Stimulated activated CD4-positive, alpha-beta T cell treated with anti-CD3 and anti-CD28 coated beads, Interleukin-4, amount 100 ng/mL, for 4 hours (primary cell): ENCODE measurements at regions not wholly inside any gene's neighbourhood (a gene's known extent, or its start where the extent isn't known, plus 50 kb on each side); places are given as distances from the start of the nearest gene placed in this dataset.

Source experiments
- DNase-seq, 2 experiments: peaks; one replicate each; pipeline ENCODE4 v3.0.0-alpha.2; 2020

DNA sequence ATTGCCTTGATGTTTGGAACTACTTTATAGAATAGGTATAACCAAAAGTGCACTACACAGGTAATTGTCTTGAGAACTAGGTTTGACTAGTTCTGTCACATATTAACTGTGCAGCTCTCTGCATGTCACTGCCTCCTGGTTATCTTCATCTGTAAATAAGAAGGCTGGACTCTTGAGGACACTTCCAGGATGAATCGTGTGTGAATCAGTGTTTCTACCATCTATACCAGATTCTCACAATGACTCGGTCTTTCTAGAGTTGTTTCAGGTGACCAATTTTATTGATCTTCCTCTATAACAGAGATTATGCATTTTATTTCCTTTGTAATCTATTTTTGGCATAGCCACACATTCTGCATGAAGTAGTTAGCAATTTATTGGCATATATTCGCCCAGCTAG, 1181.0 kb upstream of the TENM4 start:
- DNase-seq: no peak

DNA sequence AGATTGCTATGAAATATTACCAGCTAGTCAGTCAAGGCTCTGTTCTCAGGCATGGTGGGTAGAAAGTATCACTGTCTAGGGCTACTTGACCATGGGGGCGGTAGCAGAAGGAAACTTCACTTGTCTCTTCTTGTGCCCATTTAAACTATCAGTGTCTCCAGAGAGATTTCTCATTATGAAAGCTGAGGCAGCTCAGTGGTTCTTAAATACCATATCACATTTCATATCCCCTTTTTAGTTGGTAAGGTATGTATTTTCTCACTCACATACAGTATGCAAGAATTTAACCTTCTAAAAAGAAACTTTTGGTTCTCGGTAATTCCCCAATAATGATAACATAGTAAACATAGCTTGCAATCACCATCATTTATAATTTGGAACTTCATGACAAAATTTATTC, 1180.0 kb upstream of the TENM4 start:
- DNase-seq: no peak

DNA sequence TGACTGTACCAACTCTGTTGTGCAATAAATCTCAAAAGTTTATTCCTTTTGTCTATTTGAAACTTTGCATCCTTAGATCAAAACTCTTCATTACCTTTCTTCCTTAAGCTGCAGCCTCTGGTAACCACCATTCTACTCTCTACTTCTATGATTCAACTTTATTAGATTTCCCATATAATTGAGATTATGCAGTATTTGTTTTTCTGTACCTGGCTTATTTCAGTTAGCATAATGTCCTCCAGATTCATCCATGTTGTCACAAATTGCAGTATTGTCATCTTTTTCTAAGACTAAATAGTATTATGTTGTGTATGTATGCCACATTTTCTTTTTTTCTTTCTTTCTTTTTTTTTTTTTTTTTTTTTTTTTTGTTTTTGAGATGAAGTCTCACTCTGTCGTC, 1176.3 kb upstream of the TENM4 start:
- no peak for DNase-seq

DNA sequence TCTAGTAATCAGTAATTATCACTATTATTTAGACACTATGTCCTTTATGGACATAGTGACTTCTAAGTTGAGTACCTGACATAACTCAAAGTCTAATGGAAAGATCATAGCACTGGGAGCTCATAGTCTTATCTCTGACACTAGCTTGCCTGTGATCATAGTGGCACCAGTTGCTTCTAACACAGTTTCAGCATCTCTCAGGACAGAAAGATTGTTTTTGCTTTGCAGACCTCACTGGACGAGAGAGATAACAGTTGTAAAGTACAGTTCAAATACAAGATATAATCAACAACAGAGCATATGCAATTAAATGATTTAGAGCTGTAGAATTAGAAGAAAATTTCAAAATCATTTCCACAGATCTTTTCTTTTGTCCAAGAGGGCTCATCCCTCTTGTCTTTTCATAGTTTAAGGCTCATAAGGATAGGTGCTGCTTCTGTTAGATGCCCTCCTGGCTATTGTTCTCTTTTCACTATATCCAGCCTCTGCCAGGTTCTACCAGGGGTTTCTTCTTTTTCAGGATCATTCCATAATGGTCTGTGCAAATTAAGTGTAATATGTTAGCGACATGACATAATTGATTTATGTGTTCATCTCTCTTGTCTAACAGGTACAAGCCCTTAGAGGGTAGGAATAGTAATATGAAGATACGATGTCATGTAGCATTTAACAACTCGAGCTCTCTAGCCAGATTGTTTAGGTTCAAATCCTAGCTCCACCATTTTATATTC, 1175.4 kb upstream of the TENM4 start:
- no peak for DNase-seq

DNA sequence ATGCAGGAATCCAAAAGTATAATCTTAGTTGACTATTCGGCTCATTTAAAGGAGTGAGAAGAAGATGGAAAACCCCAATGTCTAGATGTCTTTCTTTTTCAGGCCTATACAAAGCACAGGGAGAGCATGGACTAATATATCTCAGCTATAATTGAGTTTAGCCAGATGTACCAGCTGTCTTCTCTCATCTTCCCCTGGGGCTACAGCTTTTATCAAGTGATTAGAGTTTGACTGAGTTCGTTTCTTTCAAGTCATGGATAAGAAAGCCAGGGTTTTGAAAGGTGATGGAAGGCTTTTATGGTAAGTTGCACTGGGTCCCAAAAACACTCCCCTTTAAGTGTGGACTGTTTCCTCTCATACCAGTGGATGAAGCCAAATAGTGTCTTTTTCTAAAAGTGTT, 1172.8 kb upstream of the TENM4 start:
- DNase-seq: no peak

DNA sequence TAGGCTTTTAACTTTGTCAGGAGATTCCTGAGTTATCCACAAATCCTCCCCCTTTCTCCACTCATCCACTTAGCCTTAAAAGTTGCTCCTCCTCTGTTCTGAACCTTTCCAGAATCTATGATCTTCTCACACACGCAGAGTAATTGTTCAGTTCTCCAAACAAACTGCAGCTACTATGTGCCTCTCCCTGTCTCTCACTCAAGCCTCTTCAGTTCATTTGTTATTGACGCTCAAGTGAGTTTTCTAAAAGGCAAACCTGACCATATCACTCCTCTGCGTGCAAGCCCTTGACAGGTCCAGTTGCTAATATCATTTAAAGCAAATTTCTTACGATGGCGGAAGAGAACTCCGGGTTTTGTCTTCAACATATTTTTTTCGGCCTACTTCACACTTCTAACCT, 1169.7 kb upstream of the TENM4 start:
- no peak for DNase-seq

DNA sequence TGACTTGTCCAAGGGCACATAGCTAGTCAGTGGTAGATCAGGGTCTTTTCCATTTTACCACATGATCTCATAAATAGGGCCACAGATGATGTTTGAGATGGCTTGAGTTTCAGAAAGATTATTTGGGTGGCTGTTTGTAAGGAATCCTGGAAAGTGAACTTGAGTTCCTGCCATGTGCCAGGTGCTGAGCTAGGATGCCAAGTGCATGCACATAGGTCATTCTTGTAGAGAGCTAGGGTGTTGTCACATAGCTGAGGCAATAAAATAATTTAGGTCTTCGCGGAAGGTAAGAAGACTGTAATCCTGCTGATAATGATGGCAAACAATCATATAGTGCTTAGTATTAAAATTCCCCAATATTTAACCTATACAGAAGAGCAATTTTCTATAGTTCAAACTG, 1162.6 kb upstream of the TENM4 start:
- no peak for DNase-seq

DNA sequence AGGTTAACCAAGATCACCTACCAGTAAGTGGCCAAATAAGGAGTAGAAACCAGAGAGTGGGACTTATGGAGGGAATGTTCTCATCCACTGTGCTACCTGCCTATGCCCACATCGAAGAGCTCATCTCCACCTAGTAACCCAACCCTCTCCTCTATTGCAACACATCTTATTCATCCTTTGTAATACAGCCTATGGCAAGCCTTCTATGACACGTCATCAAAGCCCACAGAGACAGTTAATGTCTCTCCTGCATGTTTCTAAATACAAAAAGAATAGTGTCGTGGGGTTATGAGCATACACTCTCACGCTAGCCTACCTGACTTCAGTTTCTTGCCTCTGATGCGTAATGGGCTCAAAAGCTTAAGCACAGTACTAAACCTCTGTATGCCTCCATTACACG, 1158.1 kb upstream of the TENM4 start:
- DNase-seq: no peak

DNA sequence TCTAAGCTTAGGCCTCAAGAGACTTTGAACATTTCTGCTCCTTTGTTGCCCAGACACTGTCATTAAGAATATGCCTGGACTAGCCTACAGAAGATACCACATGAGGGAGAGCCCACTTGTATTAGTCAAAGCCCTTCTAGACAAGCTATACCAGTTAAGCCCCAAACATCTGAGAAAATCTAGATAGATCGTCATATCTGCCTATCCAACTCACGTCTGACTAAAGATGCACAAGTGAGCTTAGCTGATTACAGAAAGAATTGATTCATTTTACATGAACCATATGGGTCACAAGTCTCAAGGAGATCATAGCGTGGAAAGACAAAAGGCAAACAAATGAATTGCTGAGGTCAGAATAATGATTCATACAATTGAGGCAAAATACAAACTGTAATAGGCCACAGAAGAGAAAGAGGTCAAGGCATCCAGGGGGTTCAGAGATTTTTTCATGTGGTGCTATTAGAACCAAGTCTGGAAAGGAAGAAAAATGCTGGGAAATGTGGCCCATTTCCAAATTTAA, 1155.5 kb upstream of the TENM4 start:
- no peak for DNase-seq

DNA sequence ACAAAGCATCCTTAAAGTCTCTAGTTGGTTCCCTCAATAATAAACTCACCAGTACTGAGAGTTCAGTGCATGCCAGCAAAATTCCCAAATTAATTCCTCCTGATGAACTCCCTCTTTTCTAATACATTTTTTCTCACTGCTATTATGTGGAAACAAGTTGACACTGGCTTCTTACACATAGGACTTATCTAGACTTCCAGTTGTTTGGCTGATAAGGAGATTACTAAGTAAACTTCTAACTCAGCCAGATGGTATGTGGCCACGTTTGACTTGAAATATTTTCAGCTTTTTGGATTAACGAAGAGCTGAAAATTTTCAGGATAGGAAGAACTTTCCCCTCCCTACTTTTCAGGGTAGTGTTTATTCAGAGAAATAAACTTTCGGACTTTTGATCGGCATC, 1154.2 kb upstream of the TENM4 start:
- DNase-seq: no peak

DNA sequence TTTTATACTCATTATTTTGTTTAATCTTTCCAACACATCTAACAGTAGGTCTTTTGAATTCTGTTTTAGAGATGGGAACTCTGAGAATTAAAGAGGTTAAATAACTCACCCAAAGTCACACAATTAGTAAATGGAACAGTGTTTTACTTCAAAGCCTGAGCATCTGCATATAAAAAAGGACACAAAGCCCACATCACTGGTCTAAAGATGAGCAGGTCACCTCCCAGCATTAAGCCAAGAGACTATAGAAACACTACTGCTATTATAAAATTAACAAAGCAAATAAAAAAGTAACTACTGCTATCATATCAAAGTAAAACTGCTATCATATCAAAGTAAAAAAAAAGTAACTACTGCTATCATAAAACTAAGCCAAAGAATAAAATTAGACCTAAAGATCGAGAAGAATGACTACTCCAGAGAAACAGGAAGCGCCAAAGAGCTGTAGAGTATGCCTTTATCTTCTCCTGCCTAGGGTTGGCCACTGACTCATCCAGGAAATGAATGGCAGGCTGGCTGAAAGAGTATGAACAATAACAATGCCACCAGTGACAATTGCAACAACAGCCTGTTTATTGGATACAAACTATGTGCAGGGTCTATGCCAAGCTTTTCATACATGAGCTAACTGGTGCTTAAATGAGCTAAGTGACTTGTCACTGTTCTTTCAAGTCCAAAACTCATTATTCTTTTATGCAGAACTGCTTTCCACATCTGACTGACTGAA, 1153.0 kb upstream of the TENM4 start:
- DNase-seq: no peak

DNA sequence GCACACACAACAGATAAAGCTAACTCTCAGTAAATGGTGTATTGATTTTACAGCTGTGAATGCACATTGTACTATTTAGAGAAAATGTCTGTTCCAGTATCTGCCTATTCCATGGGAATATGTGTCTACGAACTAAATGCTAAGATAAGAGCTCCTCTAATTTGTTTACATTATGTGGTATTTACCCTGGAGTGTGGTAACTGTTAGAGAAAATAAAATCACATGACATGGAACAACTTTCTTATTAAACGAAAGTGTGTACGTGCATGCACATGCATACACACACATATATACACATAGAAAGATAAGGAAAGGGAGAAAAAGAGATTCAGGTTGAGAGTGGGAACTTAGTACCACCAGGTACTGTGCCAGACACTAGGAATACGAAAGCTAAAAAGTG, 1151.7 kb upstream of the TENM4 start:
- DNase-seq: no peak

DNA sequence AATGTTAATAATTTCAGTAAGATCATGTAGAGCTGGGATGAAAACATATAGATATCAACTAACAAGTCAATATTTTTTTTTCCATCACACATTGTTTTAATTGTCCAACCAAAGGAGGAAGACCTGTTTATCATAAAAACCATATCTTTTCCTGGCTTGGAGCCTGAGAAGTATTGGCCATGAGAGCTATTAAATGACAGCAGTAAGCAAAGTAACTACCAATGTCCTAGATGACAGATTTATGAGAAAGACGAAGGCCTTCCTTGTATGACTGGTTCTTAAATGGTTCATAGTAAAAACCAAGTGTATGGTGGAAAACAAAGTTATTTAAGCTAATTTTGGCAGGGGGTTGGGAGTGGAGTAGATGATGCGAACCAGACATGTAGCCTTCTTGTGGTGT, 1147.1 kb upstream of the TENM4 start:
- no peak for DNase-seq

DNA sequence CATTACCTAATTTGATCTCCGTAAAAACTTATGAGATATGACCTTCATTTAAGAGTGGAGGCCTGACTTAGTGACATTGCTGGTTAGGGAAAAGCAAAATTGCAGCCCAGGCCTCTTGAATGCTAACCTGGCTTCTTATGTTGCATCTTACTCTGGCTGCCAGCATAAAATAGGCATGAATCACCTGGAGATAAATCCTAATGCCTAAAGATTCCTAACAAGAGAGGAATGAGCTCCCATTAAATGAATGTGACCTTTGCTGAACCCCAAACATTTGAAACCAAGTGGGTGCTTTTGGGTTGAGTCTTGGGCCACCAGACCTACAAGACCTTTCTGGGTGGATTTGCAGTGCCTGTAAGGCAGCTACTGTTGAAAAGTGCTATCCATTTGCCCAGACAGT, 1145.6 kb upstream of the TENM4 start:
- DNase-seq: no peak

DNA sequence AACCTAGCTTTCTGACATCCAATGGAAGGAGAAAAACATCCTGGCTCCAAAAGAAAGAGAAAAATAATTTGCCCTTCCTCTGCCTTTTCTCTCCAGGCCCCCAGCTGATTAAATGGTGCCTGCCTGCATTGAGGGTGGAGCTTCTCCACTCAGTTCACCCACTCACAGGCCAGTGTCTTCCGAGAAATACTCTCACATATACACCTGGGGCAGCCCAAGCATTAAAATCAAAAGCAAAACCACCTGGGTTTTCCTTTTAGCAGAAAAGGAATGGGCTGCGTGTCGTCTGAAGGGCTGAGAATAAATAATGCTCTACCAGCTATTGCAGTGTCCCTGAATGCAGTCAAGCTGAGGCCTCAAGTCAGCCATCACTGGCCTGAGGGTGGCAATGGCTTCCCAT, 1143.8 kb upstream of the TENM4 start:
- DNase-seq: no peak

DNA sequence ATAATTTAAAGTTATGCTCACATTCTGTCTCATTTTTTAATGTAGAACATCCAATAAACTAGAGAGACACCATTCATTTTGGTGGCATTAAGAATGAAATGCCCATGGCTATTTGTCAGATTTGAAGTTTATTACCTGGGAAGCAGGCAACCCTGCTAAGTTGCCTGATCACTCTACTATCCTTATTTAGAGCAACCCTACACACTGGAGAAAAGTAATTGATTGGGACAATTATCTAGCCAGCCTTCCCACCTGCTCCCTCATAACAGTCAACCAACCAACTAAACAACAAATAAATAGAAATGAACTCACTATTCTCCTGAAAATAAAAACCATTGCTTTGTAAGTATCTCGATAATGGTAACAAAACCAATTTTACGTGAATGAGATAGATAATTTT, 1129.0 kb upstream of the TENM4 start:
- no peak for DNase-seq

DNA sequence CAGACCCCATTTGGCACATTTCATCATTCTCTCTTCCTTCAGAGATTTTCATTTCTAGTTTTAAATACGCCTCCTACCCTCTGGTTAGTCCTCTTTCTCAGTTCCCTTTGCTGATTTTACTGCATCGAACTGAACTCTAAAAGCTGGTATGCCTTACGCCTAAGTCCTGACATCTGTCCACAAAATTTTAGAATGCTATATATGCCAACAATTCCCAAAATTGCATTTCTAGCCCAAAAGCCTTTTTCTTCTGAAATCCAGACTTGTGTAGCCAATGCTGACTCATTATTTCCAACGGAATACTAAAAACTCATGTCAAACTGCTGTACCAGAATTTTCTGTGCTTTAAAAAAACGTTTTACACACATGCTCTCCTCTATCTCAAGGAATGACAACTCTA, 1124.4 kb upstream of the TENM4 start:
- no peak for DNase-seq

DNA sequence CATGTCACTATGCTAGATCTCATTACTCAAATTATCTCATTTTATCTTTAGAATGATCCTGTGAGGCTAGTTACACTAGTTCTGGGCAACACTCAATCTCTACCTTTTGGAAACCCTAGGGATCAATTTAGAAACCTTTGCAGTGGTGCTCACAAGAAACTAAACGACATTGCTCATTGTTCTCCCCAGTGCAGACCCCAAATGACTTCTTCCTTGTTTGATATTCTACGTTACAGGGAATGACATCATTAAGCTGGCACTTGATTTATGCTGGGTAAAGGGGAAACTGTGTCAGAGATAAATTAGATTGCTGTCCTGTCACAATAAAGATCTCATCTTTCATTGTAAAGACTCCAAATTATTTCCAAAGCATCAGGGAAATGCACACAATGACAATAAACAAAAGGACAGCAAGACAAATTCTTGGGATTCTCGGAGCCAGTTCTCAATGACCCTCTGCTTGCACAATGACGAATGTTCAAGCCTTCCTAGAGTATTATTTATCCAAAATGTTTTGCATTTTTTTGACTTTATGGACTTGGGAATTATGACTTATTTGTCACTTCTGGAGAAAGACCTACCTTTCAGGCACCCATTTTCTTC, 1121.8 kb upstream of the TENM4 start:
- no peak for DNase-seq

DNA sequence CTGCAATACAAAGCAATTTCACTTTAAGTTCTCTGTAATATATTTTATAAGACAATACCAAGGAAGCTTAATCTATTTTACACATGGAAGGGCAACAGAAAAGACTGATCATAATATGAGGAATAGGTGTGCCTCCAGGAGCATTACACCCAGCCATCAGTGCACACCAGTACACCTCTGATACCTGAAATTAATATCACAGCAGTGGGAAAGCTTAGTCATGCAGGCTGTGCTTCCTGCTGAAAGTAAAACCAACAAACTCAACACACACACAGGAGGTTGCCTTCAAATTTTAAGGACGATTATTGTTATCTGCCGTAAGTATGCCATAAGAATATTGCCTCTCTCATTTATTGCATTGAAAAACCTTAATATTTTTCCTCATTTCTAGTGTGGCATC, 1119.1 kb upstream of the TENM4 start:
- no peak for DNase-seq

DNA sequence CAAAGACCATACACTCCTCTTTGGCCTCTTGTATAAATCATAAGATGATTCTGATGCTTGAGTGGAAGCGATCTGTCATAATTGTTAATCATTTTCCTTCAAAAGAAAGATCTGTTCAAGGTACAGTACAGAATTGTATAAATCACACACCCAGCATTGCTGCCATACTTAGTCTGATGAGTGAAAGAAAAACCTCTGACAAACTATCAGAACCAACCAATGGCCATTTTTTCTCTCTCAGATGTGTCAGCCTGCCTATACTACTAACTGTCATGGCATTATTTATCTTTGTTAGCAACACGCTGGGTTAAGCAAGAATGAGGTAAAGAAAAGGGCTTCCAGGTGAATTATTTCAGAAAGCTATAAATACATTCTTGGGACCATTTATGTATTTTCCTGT, 1112.7 kb upstream of the TENM4 start:
- DNase-seq: no peak

DNA sequence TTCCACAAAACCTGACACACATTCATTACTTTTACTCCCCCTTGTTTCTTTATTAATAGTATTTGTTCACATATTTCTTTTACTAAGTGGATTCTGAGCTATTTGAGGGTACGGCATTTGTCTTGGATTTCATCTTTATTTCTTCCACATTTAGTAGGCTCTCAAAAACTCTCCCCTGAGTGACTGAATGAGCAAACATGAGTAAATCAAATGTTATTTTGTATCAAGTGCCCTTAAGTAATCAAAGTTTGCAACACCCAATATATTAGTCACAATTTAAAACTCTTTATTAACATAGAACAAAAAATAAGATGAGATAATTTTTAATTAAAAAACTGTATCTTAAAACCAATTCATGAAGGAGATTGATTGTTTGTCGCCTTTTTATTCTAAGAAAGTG, 1101.9 kb upstream of the TENM4 start:
- DNase-seq: no peak

DNA sequence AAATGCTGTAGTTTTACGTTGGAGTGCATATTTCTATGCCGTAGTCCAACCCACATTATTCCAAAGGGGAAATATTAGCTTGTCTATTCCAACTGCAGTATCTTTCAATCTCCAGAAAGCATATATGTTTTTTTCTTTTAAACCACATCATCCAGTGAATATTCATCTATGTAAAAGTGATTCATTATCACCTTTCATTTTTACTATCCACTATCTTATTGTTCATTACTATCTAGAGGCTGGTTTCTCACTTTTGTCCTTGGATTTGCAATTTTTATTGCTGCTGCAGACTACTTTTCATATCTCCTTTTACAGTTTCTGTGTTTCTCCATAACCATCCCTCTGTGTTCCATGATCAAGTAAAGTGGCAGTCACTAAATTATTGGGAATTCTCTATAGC, 1097.2 kb upstream of the TENM4 start:
- DNase-seq: no peak

DNA sequence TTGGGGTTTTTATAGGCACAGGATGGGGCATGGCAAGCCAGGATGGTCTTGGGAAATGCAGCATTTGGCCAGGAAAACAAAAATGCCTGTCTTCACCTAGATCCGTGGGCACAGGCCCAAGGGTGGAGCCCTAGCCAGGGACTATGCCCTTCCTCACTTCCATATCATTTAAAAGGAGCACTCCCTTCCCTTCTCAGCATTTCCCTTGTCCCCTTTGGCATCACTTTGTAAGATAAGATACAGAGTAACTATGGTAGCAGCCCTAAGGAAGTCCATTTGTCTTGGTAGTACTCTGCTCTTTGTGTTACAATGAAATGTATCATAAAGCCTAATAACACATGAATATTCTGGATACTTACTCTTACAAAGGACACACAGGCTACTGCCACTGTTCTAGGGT, 1092.6 kb upstream of the TENM4 start:
- DNase-seq: no peak

DNA sequence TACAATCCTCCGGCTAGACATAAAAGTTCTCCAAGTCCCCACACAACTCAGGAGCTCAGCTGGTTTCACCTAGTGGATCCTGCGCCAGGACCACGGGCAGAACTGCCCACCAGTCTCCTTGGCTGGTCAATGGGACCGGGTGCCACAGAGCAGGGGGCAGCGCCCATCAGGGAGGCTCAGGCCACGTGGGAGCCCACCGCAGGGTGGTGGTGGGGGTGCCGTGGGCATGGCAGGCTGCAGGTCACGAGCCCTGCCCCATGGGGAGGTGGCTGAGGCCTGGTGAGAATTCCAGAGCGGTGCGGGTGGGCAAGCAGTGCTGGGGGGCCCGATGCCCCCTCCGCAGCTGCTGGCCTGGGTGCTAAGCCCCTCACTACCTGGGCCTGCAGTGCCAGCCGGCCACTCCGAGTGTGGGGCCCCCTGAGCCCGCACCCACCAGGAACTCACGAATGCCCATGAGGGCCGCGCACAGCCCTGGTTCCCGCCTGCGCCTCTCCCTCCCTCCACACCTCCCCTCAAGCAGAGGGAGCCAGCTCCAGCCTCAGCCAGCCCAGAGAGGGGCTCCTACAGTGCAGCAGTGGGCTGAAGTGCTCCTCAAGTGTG, 1091.9 kb upstream of the TENM4 start:
- DNase-seq: no peak
